ENCODE measurements at regions not wholly inside any gene's neighbourhood (a gene's known extent, or its start where the extent isn't known, plus 50 kb on each side); places are given as distances from the start of the nearest gene placed in this dataset.
"Not testable (repeated sequence)": the region's sequence is repeated elsewhere in the genome, so short reads cannot be mapped to it uniquely, and the experiment has no call there.

- not testable (repeated sequence) for H3K36me3 ChIP-seq (ENCODE audit: control insufficient read depth, insufficient read depth, low read length); DNase-seq; H3K4me1 ChIP-seq (ENCODE audit: control insufficient read depth, insufficient read depth, low read length); H3K9me3 ChIP-seq (replicated peaks; ENCODE audit: control insufficient read depth, low read depth, low read length); H3K27me3 ChIP-seq (ENCODE audit: control insufficient read depth, insufficient read depth, low read length); H3K4me3 ChIP-seq (ENCODE audit: low read length); H3K27ac ChIP-seq (ENCODE audit: low read length)
- 74% methylated on average over 4 of the region's 5 CpGs for WGBS (ENCODE audit: insufficient coverage)
These were observed 90.5 kb upstream of the TACR3 start for GRCh38 chr4:103810308-103810707.

- Histone ChIP-seq H3K36me3 (ENCODE audit: control insufficient read depth, insufficient read depth, low read length) (no peaks in the 10 kb centered on the region), H3K9me3 (replicated peaks; ENCODE audit: control insufficient read depth, low read depth, low read length) (no peaks in the 10 kb centered on the region), H3K4me3 (ENCODE audit: low read length) (no peak overlapping the region), H3K27me3 (ENCODE audit: control insufficient read depth, insufficient read depth, low read length) (no peaks in the 10 kb centered on the region), H3K27ac (ENCODE audit: low read length) (no peak overlapping the region), H3K4me1 (ENCODE audit: control insufficient read depth, insufficient read depth, low read length) (no peaks in the 10 kb centered on the region)
- no CpG with 5 or more reads among the region's 1 CpG for WGBS (ENCODE audit: insufficient coverage)
- DNase-seq = no peak
These were observed 83.0 kb upstream of the TACR3 start for GRCh38 chr4:103802766-103803165.

GRCh38 chr4:103787057-103787456 is 67.3 kb upstream of the TACR3 start:
- Histone ChIP-seq H3K9me3 (replicated peaks; ENCODE audit: control insufficient read depth, low read depth, low read length) (peaks cover 7% of the 10 kb centered on the region), H3K4me1 (ENCODE audit: control insufficient read depth, insufficient read depth, low read length) (no peaks in the 10 kb centered on the region), H3K27ac (ENCODE audit: low read length) (no peak overlapping the region), H3K36me3 (ENCODE audit: control insufficient read depth, insufficient read depth, low read length) (no peaks in the 10 kb centered on the region), H3K4me3 (ENCODE audit: low read length) (no peak overlapping the region), H3K27me3 (ENCODE audit: control insufficient read depth, insufficient read depth, low read length) (no peaks in the 10 kb centered on the region)
- DNase-seq = no peak
- WGBS (ENCODE audit: insufficient coverage) = 95% methylated on average over 4 of the region's 4 CpGs

- no peak for DNase-seq
- no CpG with 5 or more reads among the region's 1 CpG for WGBS (ENCODE audit: insufficient coverage)
- H3K4me1 ChIP-seq (ENCODE audit: control insufficient read depth, insufficient read depth, low read length) = no peaks in the 10 kb centered on the region
- H3K36me3 ChIP-seq (ENCODE audit: control insufficient read depth, insufficient read depth, low read length) = no peaks in the 10 kb centered on the region
- H3K27ac ChIP-seq (ENCODE audit: low read length) = no peak overlapping the region
- H3K4me3 ChIP-seq (ENCODE audit: low read length) = no peak overlapping the region
- H3K9me3 ChIP-seq (replicated peaks; ENCODE audit: control insufficient read depth, low read depth, low read length) = peaks cover 7% of the 10 kb centered on the region
- H3K27me3 ChIP-seq (ENCODE audit: control insufficient read depth, insufficient read depth, low read length) = no peaks in the 10 kb centered on the region
These were observed 66.8 kb upstream of the TACR3 start for GRCh38 chr4:103786593-103786992.

- no CpG with 5 or more reads among the region's 2 CpGs for WGBS (ENCODE audit: insufficient coverage)
- peak; percentile 13 for DNase-seq
- peaks cover 7% of the 10 kb centered on the region for H3K9me3 ChIP-seq (replicated peaks; ENCODE audit: control insufficient read depth, low read depth, low read length)
- no peak overlapping the region for H3K4me3 ChIP-seq (ENCODE audit: low read length)
- no peak overlapping the region for H3K27ac ChIP-seq (ENCODE audit: low read length)
- no peaks in the 10 kb centered on the region for H3K27me3 ChIP-seq (ENCODE audit: control insufficient read depth, insufficient read depth, low read length)
- H3K4me1 ChIP-seq (ENCODE audit: control insufficient read depth, insufficient read depth, low read length) = no peaks in the 10 kb centered on the region
- H3K36me3 ChIP-seq (ENCODE audit: control insufficient read depth, insufficient read depth, low read length) = no peaks in the 10 kb centered on the region
These were observed 66.2 kb upstream of the TACR3 start for GRCh38 chr4:103786014-103786413.

GRCh38 chr4:103778221-103778620 is 58.4 kb upstream of the TACR3 start:
- H3K36me3 ChIP-seq (ENCODE audit: control insufficient read depth, insufficient read depth, low read length) = no peaks in the 10 kb centered on the region
- H3K4me3 ChIP-seq (ENCODE audit: low read length) = no peak overlapping the region
- no peak for DNase-seq
- no peaks in the 10 kb centered on the region for H3K9me3 ChIP-seq (replicated peaks; ENCODE audit: control insufficient read depth, low read depth, low read length)
- no peak overlapping the region for H3K27ac ChIP-seq (ENCODE audit: low read length)
- H3K27me3 ChIP-seq (ENCODE audit: control insufficient read depth, insufficient read depth, low read length) = no peaks in the 10 kb centered on the region
- peaks cover 3% of the 10 kb centered on the region for H3K4me1 ChIP-seq (ENCODE audit: control insufficient read depth, insufficient read depth, low read length)

GRCh38 chr4:103774326-103774825 is 54.6 kb upstream of the TACR3 start:
- peaks cover 3% of the 10 kb centered on the region for H3K4me1 ChIP-seq (ENCODE audit: control insufficient read depth, insufficient read depth, low read length)
- no peaks in the 10 kb centered on the region for H3K36me3 ChIP-seq (ENCODE audit: control insufficient read depth, insufficient read depth, low read length)
- DNase-seq = peak; percentile 84
- H3K27me3 ChIP-seq (ENCODE audit: control insufficient read depth, insufficient read depth, low read length) = no peaks in the 10 kb centered on the region
- H3K4me3 ChIP-seq (ENCODE audit: low read length) = no peak overlapping the region
- no peaks in the 10 kb centered on the region for H3K9me3 ChIP-seq (replicated peaks; ENCODE audit: control insufficient read depth, low read depth, low read length)
- H3K27ac ChIP-seq (ENCODE audit: low read length) = peak overlapping the region; percentile 10
- WGBS (ENCODE audit: insufficient coverage) = 71% methylated on average over 4 of the region's 7 CpGs

GRCh38 chr4:103773691-103774231 is 54.0 kb upstream of the TACR3 start:
- H3K4me3 ChIP-seq (ENCODE audit: low read length) = no peak overlapping the region
- peaks cover 3% of the 10 kb centered on the region for H3K4me1 ChIP-seq (ENCODE audit: control insufficient read depth, insufficient read depth, low read length)
- no peak for DNase-seq
- no peaks in the 10 kb centered on the region for H3K9me3 ChIP-seq (replicated peaks; ENCODE audit: control insufficient read depth, low read depth, low read length)
- 61% methylated on average over 2 of the region's 2 CpGs for WGBS (ENCODE audit: insufficient coverage)
- no peaks in the 10 kb centered on the region for H3K27me3 ChIP-seq (ENCODE audit: control insufficient read depth, insufficient read depth, low read length)
- no peaks in the 10 kb centered on the region for H3K36me3 ChIP-seq (ENCODE audit: control insufficient read depth, insufficient read depth, low read length)
- H3K27ac ChIP-seq (ENCODE audit: low read length) = peak overlapping the region; percentile 8

Data from muscle of leg (tissue), 3 donors.